H1 (cell line): ENCODE measurements at regions not wholly inside any gene's neighbourhood (a gene's known extent, or its start where the extent isn't known, plus 50 kb on each side); places are given as distances from the start of the nearest gene placed in this dataset.
"Not testable (repeated sequence)": the region's sequence is repeated elsewhere in the genome, so short reads cannot be mapped to it uniquely, and the experiment has no call there.

Experiments used
- GTF2F1 ChIP-seq: IDR thresholded peaks from 2 replicates; pipeline ENCODE4 v1.6.1; 2012; ENCODE audit warnings: low read depth, low read length, improper control_type of control experiment, borderline replicate concordance
- TEAD4 ChIP-seq: IDR thresholded peaks from 2 replicates; pipeline ENCODE4 v1.6.1; 2012; ENCODE audit warnings: low read depth, low read length, inconsistent platforms, mixed read lengths
- TF ChIP-seq, protein P1 (sequence below), 3 experiments: IDR thresholded peaks; 1 replicate in 2 of 3; 2 replicates in 1 of 3; pipeline versions ENCODE4 v1.5.1 to v1.6.1; 2011; ENCODE audit warnings: low read length in 3 of 3, mild to moderate bottlenecking in 3 of 3, inconsistent platforms in 2 of 3, low read depth in 1 of 3, moderate library complexity in 1 of 3; ENCODE audit not compliant: insufficient read depth in 1 of 3; ENCODE audit errors: control extremely low read depth in 1 of 3

GRCh38 chr9:41357350-41357748 lies 168.2 kb upstream of the ZNG1F start:
- TF ChIP-seq TEAD4, GTF2F1: not testable (repeated sequence)
- TF ChIP-seq, protein P1, sequence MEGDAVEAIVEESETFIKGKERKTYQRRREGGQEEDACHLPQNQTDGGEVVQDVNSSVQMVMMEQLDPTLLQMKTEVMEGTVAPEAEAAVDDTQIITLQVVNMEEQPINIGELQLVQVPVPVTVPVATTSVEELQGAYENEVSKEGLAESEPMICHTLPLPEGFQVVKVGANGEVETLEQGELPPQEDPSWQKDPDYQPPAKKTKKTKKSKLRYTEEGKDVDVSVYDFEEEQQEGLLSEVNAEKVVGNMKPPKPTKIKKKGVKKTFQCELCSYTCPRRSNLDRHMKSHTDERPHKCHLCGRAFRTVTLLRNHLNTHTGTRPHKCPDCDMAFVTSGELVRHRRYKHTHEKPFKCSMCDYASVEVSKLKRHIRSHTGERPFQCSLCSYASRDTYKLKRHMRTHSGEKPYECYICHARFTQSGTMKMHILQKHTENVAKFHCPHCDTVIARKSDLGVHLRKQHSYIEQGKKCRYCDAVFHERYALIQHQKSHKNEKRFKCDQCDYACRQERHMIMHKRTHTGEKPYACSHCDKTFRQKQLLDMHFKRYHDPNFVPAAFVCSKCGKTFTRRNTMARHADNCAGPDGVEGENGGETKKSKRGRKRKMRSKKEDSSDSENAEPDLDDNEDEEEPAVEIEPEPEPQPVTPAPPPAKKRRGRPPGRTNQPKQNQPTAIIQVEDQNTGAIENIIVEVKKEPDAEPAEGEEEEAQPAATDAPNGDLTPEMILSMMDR (IDR thresholded peaks at IDR 0.05; ENCODE audit: control extremely low read depth in 1 of 3, insufficient read depth in 1 of 3, low read depth in 1 of 3, low read length in 3 of 3): not testable (repeated sequence)
